IPS DF 6.9 (cell line): ENCODE measurements at regions not wholly inside any gene's neighbourhood (a gene's known extent, or its start where the extent isn't known, plus 50 kb on each side); places are given as distances from the start of the nearest gene placed in this dataset.

Experiments
- DNase-seq: peaks from one replicate; pipeline ENCODE4 v3.0.0-alpha.2; 2013; ENCODE audit warnings: low read depth, low spot score
- H3K27ac ChIP-seq: one replicate; pipeline ENCODE4 v1.5.1; 2013; ENCODE audit warnings: low read length, control low read depth
- H3K27me3 ChIP-seq: 2 replicates; pipeline ENCODE4 v1.6.1; 2013; ENCODE audit warnings: mild to moderate bottlenecking, low read length; ENCODE audit not compliant: control insufficient read depth, insufficient read depth
- H3K36me3 ChIP-seq: 2 replicates; pipeline ENCODE4 v1.6.1; 2013; ENCODE audit warnings: low read length; ENCODE audit not compliant: control insufficient read depth, insufficient read depth
- H3K4me1 ChIP-seq: 2 replicates; pipeline ENCODE4 v1.6.1; 2013; ENCODE audit warnings: low read length; ENCODE audit not compliant: control insufficient read depth, insufficient read depth
- H3K4me3 ChIP-seq: 2 replicates; pipeline ENCODE4 v1.5.1; 2013; ENCODE audit warnings: mild to moderate bottlenecking, low read length
- H3K9me3 ChIP-seq: 2 replicates; pipeline ENCODE4 v1.6.1; 2013; ENCODE audit warnings: low read length, inconsistent platforms; ENCODE audit not compliant: control insufficient read depth, insufficient read depth
- WGBS: extraction: QIAGEN DNeasy Blood & Tissue Kit; methylation state at CpG from one replicate; pipeline ENCODE4 v1.1.7; 2013; ENCODE audit warnings: mixed read lengths, missing lambda C conversion rate; ENCODE audit not compliant: insufficient read length, insufficient coverage; 5-methylcytosine and 5-hydroxymethylcytosine counted together

GRCh38 chr13:73272831-73273230, 214.0 kb downstream of the KLF5 start:
- no peak overlapping the region for H3K27ac ChIP-seq
- no peaks in the 10 kb centered on the region for H3K9me3 ChIP-seq
- no CpG with 5 or more reads among the region's 1 CpG for WGBS
- H3K36me3 ChIP-seq: no peaks in the 10 kb centered on the region
- no peak overlapping the region for H3K4me3 ChIP-seq
- no peak for DNase-seq
- H3K27me3 ChIP-seq: no peaks in the 10 kb centered on the region
- H3K4me1 ChIP-seq: no peaks in the 10 kb centered on the region

- Histone ChIP-seq H3K27me3 (no peaks in the 10 kb centered on the region), H3K4me3 (no peak overlapping the region), H3K36me3 (no peaks in the 10 kb centered on the region), H3K4me1 (no peaks in the 10 kb centered on the region), H3K9me3 (no peaks in the 10 kb centered on the region), H3K27ac (no peak overlapping the region)
- WGBS: no CpG with 5 or more reads among the region's 1 CpG
- no peak for DNase-seq
Measured at GRCh38 chr13:73268306-73268705, 209.5 kb downstream of the KLF5 start.

- WGBS: no CpG with 5 or more reads among the region's 3 CpGs
- Histone ChIP-seq H3K27ac (no peak overlapping the region), H3K36me3 (no peaks in the 10 kb centered on the region), H3K4me1 (no peaks in the 10 kb centered on the region), H3K27me3 (no peaks in the 10 kb centered on the region), H3K9me3 (no peaks in the 10 kb centered on the region), H3K4me3 (no peak overlapping the region)
- DNase-seq: no peak
Measured at GRCh38 chr13:73266640-73267180, 207.9 kb downstream of the KLF5 start.

- Histone ChIP-seq H3K27me3 (no peaks in the 10 kb centered on the region), H3K4me1 (no peaks in the 10 kb centered on the region), H3K36me3 (no peaks in the 10 kb centered on the region), H3K27ac (no peak overlapping the region), H3K4me3 (no peak overlapping the region), H3K9me3 (no peaks in the 10 kb centered on the region)
- no peak for DNase-seq
- WGBS: no CpG with 5 or more reads among the region's 5 CpGs
Measured at GRCh38 chr13:73262862-73263627, 204.2 kb downstream of the KLF5 start.

- H3K27me3 ChIP-seq: no peaks in the 10 kb centered on the region
- H3K27ac ChIP-seq: no peak overlapping the region
- WGBS: no CpG with 5 or more reads among the region's 4 CpGs
- H3K4me1 ChIP-seq: no peaks in the 10 kb centered on the region
- H3K9me3 ChIP-seq: no peaks in the 10 kb centered on the region
- no peaks in the 10 kb centered on the region for H3K36me3 ChIP-seq
- H3K4me3 ChIP-seq: no peak overlapping the region
- no peak for DNase-seq
Measured at GRCh38 chr13:73261739-73262216, 203.0 kb downstream of the KLF5 start.

- H3K4me3 ChIP-seq: no peak overlapping the region
- no peaks in the 10 kb centered on the region for H3K9me3 ChIP-seq
- H3K36me3 ChIP-seq: no peaks in the 10 kb centered on the region
- DNase-seq: no peak
- H3K27ac ChIP-seq: no peak overlapping the region
- H3K27me3 ChIP-seq: no peaks in the 10 kb centered on the region
- WGBS: no CpG with 5 or more reads among the region's 14 CpGs
- H3K4me1 ChIP-seq: no peaks in the 10 kb centered on the region
Measured at GRCh38 chr13:73259061-73260017, 200.5 kb downstream of the KLF5 start.

GRCh38 chr13:73258406-73258805, 199.6 kb downstream of the KLF5 start:
- H3K27me3 ChIP-seq: no peaks in the 10 kb centered on the region
- H3K9me3 ChIP-seq: no peaks in the 10 kb centered on the region
- WGBS: no CpG with 5 or more reads among the region's 4 CpGs
- DNase-seq: no peak
- H3K27ac ChIP-seq: no peak overlapping the region
- H3K4me1 ChIP-seq: no peaks in the 10 kb centered on the region
- H3K36me3 ChIP-seq: no peaks in the 10 kb centered on the region
- H3K4me3 ChIP-seq: no peak overlapping the region

GRCh38 chr13:73254827-73255226, 196.0 kb downstream of the KLF5 start:
- Histone ChIP-seq H3K27me3 (no peaks in the 10 kb centered on the region), H3K4me3 (no peak overlapping the region), H3K4me1 (no peaks in the 10 kb centered on the region), H3K9me3 (no peaks in the 10 kb centered on the region), H3K27ac (no peak overlapping the region), H3K36me3 (no peaks in the 10 kb centered on the region)
- no peak for DNase-seq
- no CpG with 5 or more reads among the region's 2 CpGs for WGBS

GRCh38 chr13:73251626-73252265, 192.9 kb downstream of the KLF5 start:
- no CpG with 5 or more reads among the region's 1 CpG for WGBS
- no peaks in the 10 kb centered on the region for H3K27me3 ChIP-seq
- H3K9me3 ChIP-seq: no peaks in the 10 kb centered on the region
- no peak overlapping the region for H3K27ac ChIP-seq
- 0 out of 2 replicates have a peak, but pooled peaks cover 1% of the 10 kb centered on the region for H3K4me1 ChIP-seq
- no peak overlapping the region for H3K4me3 ChIP-seq
- no peaks in the 10 kb centered on the region for H3K36me3 ChIP-seq
- no peak for DNase-seq

GRCh38 chr13:73250061-73250460, 191.3 kb downstream of the KLF5 start:
- Histone ChIP-seq H3K27me3 (no peaks in the 10 kb centered on the region), H3K36me3 (no peaks in the 10 kb centered on the region), H3K4me1 (0 out of 2 replicates have a peak, but pooled peaks cover 1% of the 10 kb centered on the region), H3K27ac (no peak overlapping the region), H3K9me3 (no peaks in the 10 kb centered on the region), H3K4me3 (no peak overlapping the region)
- WGBS: no CpG with 5 or more reads among the region's 7 CpGs
- no peak for DNase-seq
